PC-3 (cell line): ENCODE measurements at regions not wholly inside any gene's neighbourhood (a gene's known extent, or its start where the extent isn't known, plus 50 kb on each side); places are given as distances from the start of the nearest gene placed in this dataset.

ENCODE experiments used
- ATAC-seq: fragments of 200-7000 bp; cut with Tn5 transposase; 2 replicates; pipeline ENCODE4 v1.9.1; 2020; ENCODE audit warnings: mild to moderate bottlenecking, moderate library complexity
- BruUV-seq: library from RNA; stranded (reverse); fragments of 400-500 nt; replicated peaks from 2 replicates; lab custom pipeline; 2021; lab: Mats Ljungman, UMichigan
- CTCF ChIA-PET: fragments of 300-600 bp; sonication (Branson Sonifier 250); formaldehyde crosslinking; loops from one replicate; lab custom pipeline; 2022; ENCODE audit warnings: antibody characterized with exemption; lab: Charles Lee
- POLR2A ChIA-PET: fragments of 300-600 bp; sonication (Branson Sonifier 250); formaldehyde crosslinking; loops from one replicate; lab custom pipeline; 2022; ENCODE audit warnings: antibody characterized with exemption; ENCODE audit not compliant: unreplicated experiment; lab: Charles Lee
- DNase-seq: peaks from one replicate; pipeline ENCODE4 v3.0.0-alpha.2; 2015
- H2AFZ ChIP-seq: fragments of 300-600 bp; sonication (generic); 2 replicates; pipeline ENCODE4 v1.6.0; 2016; ENCODE audit warnings: antibody characterized with exemption, low read length
- H3F3A ChIP-seq: fragments of 300-600 bp; sonication (generic); one replicate; pipeline ENCODE4 v1.6.0; 2017; ENCODE audit warnings: antibody characterized with exemption, low read length, control low read depth, mild to moderate bottlenecking; ENCODE audit not compliant: unreplicated experiment
- H3K27ac ChIP-seq: fragments of 300-600 bp; sonication (generic); 2 replicates; pipeline ENCODE4 v1.5.1; 2016; ENCODE audit warnings: mild to moderate bottlenecking, low read length
- H3K27me3 ChIP-seq: fragments of 300-600 bp; sonication (generic); 2 replicates; pipeline ENCODE4 v1.6.1; 2016; ENCODE audit warnings: low read length, mixed read lengths
- H3K36me3 ChIP-seq: fragments of 300-600 bp; sonication (generic); 2 replicates; pipeline ENCODE4 v1.6.1; 2016; ENCODE audit warnings: low read depth, mixed run types, low read length, mixed read lengths
- H3K4me1 ChIP-seq: fragments of 300-600 bp; sonication (generic); 2 replicates; pipeline ENCODE4 v1.5.1; 2016; ENCODE audit warnings: low read length; ENCODE audit not compliant: insufficient read depth
- H3K4me2 ChIP-seq: fragments of 300-600 bp; sonication (generic); 2 replicates; pipeline ENCODE4 v1.6.0; 2016; ENCODE audit warnings: low read length
- H3K4me3 ChIP-seq: fragments of 300-600 bp; sonication (generic); 2 replicates; pipeline ENCODE4 v1.5.1; 2016; ENCODE audit warnings: mild to moderate bottlenecking, low read length, mixed read lengths
- H3K79me2 ChIP-seq: fragments of 300-600 bp; sonication (generic); 2 replicates; pipeline ENCODE4 v1.6.1; 2017; ENCODE audit warnings: low read length, mixed read lengths
- H3K9ac ChIP-seq: fragments of 300-600 bp; sonication (generic); 2 replicates; pipeline ENCODE4 v1.6.0; 2016; ENCODE audit warnings: mild to moderate bottlenecking, low read length
- H3K9me2 ChIP-seq: fragments of 300-600 bp; sonication (generic); replicated peaks from 2 replicates; pipeline ENCODE4 v1.6.1; 2016; ENCODE audit warnings: mixed run types, low read length, mixed read lengths
- H3K9me3 ChIP-seq: fragments of 300-600 bp; sonication (generic); 2 replicates; pipeline ENCODE4 v1.6.1; 2016; ENCODE audit warnings: low read length, mixed read lengths
- H4K20me1 ChIP-seq: fragments of 300-600 bp; sonication (generic); 2 replicates; pipeline ENCODE4 v1.6.1; 2016; ENCODE audit warnings: low read length, mixed read lengths
- CTCF ChIP-seq: fragments of 300-600 bp; sonication (generic); conservative IDR thresholded peaks from 2 replicates; pipeline ENCODE4 v1.5.1; 2017; ENCODE audit warnings: antibody characterized with exemption, low read depth, mild to moderate bottlenecking, low read length
- EZH2 ChIP-seq: fragments of 300-600 bp; sonication (generic); IDR thresholded peaks from one replicate; pipeline ENCODE4 v1.6.1; 2017; ENCODE audit warnings: antibody characterized with exemption, mild to moderate bottlenecking, low read length; ENCODE audit not compliant: unreplicated experiment
- EZH2phosphoT487 ChIP-seq: fragments of 300-600 bp; sonication (generic); IDR thresholded peaks from 2 replicates; pipeline ENCODE4 v1.6.1; 2018; ENCODE audit warnings: mild to moderate bottlenecking, antibody characterized with exemption, low read length, borderline replicate concordance
- intact Hi-C: fragments of 100-400 bp; cut with micrococcal nuclease; formaldehyde crosslinking; loops from 2 replicates; pipeline ENCODE4 v1.9.0; 2023

- Histone ChIP-seq H3K9me2 (no peaks in the 10 kb centered on the region; the same call in 1 of the 2 replicates), H3K79me2 (no peaks in the 10 kb centered on the region), H3K4me1 (no peaks in the 10 kb centered on the region), H3K36me3 (no peaks in the 10 kb centered on the region), H3F3A (no peaks in the 10 kb centered on the region), H2AFZ (no peak overlapping the region), H3K4me3 (no peak overlapping the region), H3K4me2 (no peak overlapping the region), H3K9ac (no peak overlapping the region), H3K27ac (no peak overlapping the region), H4K20me1 (no peaks in the 10 kb centered on the region), H3K27me3 (no peaks in the 10 kb centered on the region), H3K9me3 (no peaks in the 10 kb centered on the region)
- ATAC-seq = no peak
- no peak for DNase-seq
- TF ChIP-seq CTCF (no peak), EZH2 (no peak), EZH2phosphoT487 (no peak)
- ChIA-PET POLR2A (interaction anchor here (0.9 kb wide), 1 partner anchor 295 kb away, joined by 5 read pairs; no protein-coding TSS in a partner anchor), CTCF (no interaction called here)
- intact Hi-C loops = no loop called here
- BruUV-seq = no TSS peak
These were observed 724.8 kb downstream of the C12orf50 start for GRCh38 chr12:87304406-87304805.

- TF ChIP-seq EZH2phosphoT487 = no peak
- TF ChIP-seq EZH2 = no peak
- TF ChIP-seq CTCF = no peak
- DNase-seq = no peak
- Histone ChIP-seq H3K4me1 (no peaks in the 10 kb centered on the region), H4K20me1 (no peaks in the 10 kb centered on the region), H3K36me3 (no peaks in the 10 kb centered on the region), H3F3A (no peaks in the 10 kb centered on the region), H3K9me3 (no peaks in the 10 kb centered on the region), H3K27ac (no peak overlapping the region), H3K9me2 (no peaks in the 10 kb centered on the region), H3K4me3 (no peak overlapping the region), H3K9ac (no peak overlapping the region), H3K79me2 (no peaks in the 10 kb centered on the region), H2AFZ (no peak overlapping the region), H3K27me3 (no peaks in the 10 kb centered on the region), H3K4me2 (no peak overlapping the region)
- no TSS peak for BruUV-seq
- no peak for ATAC-seq
- ChIA-PET CTCF (no interaction called here), POLR2A (interaction anchor here (0.9 kb wide), 1 partner anchor 294 kb away, joined by 5 read pairs; no protein-coding TSS in a partner anchor)
- intact Hi-C loops = no loop called here
These were observed 725.7 kb downstream of the C12orf50 start for GRCh38 chr12:87303396-87304012.

- H3K4me2 ChIP-seq = no peak overlapping the region
- no peak overlapping the region for H3K4me3 ChIP-seq
- no peak overlapping the region for H3K9ac ChIP-seq
- H3K79me2 ChIP-seq = no peaks in the 10 kb centered on the region
- H2AFZ ChIP-seq = no peak overlapping the region
- no peaks in the 10 kb centered on the region for H3K4me1 ChIP-seq
- no peaks in the 10 kb centered on the region for H3K9me3 ChIP-seq
- DNase-seq = no peak
- no TSS peak for BruUV-seq
- no peaks in the 10 kb centered on the region for H3K36me3 ChIP-seq
- TF ChIP-seq EZH2phosphoT487 = no peak
- no peak for TF ChIP-seq EZH2
- intact Hi-C loops = no loop called here
- H4K20me1 ChIP-seq = no peaks in the 10 kb centered on the region
- no peaks in the 10 kb centered on the region for H3K9me2 ChIP-seq
- no peak for ATAC-seq
- POLR2A ChIA-PET = no interaction called here
- H3F3A ChIP-seq = no peaks in the 10 kb centered on the region
- no peak overlapping the region for H3K27ac ChIP-seq
- CTCF ChIA-PET = no interaction called here
- no peaks in the 10 kb centered on the region for H3K27me3 ChIP-seq
These were observed 727.0 kb downstream of the C12orf50 start for GRCh38 chr12:87302126-87302745.
